A673 (cell line): ENCODE measurements at regions not wholly inside any gene's neighbourhood (a gene's known extent, or its start where the extent isn't known, plus 50 kb on each side); places are given as distances from the start of the nearest gene placed in this dataset.

Experiments
- BruUV-seq: library from RNA; stranded (reverse); fragments of 400-500 nt; replicated peaks from 2 replicates; lab custom pipeline; 2021; lab: Mats Ljungman, UMichigan
- CTCF ChIA-PET: fragments of 300-600 bp; sonication (Branson Sonifier 250); formaldehyde crosslinking; loops from one replicate; lab custom pipeline; 2022; ENCODE audit warnings: antibody characterized with exemption; lab: Charles Lee
- POLR2A ChIA-PET: fragments of 300-600 bp; sonication (Branson Sonifier 250); formaldehyde crosslinking; loops from one replicate; lab custom pipeline; 2022; ENCODE audit warnings: antibody characterized with exemption; ENCODE audit not compliant: low non-redundant PET; lab: Charles Lee
- DNase-seq: peaks from one replicate; pipeline ENCODE4 v3.0.0-alpha.2; 2015; ENCODE audit warnings: low spot score
- H3K27ac ChIP-seq: fragments of 200-600 bp; sonication (generic); 2 replicates; pipeline ENCODE4 v1.5.1; 2016; ENCODE audit warnings: mixed run types, low read depth, mild to moderate bottlenecking, mixed read lengths, antibody characterized with exemption, low read length; ENCODE audit not compliant: poor library complexity, severe bottlenecking
- H3K27me3 ChIP-seq: fragments of 200-600 bp; sonication (generic); replicated peaks from 2 replicates; pipeline ENCODE4 v1.6.1; 2017; ENCODE audit warnings: mixed run types, low read depth, mild to moderate bottlenecking, mixed read lengths, antibody characterized with exemption, low read length; ENCODE audit not compliant: insufficient read depth, poor library complexity
- H3K36me3 ChIP-seq: fragments of 200-600 bp; sonication (generic); 2 replicates; pipeline ENCODE4 v1.6.1; 2016; ENCODE audit warnings: mixed run types, mild to moderate bottlenecking, mixed read lengths, antibody characterized with exemption, low read length; ENCODE audit not compliant: insufficient read depth, poor library complexity, severe bottlenecking
- H3K4me1 ChIP-seq: fragments of 200-600 bp; sonication (generic); 2 replicates; pipeline ENCODE4 v1.6.1; 2017; ENCODE audit warnings: mixed run types, mild to moderate bottlenecking, mixed read lengths, antibody characterized with exemption, low read length; ENCODE audit not compliant: insufficient read depth, poor library complexity, severe bottlenecking
- H3K4me3 ChIP-seq: fragments of 200-600 bp; sonication (generic); 2 replicates; pipeline ENCODE4 v1.5.1; 2016; ENCODE audit warnings: low read depth, mixed run types, mild to moderate bottlenecking, mixed read lengths, low read length; ENCODE audit not compliant: poor library complexity, severe bottlenecking
- H3K9me3 ChIP-seq: fragments of 200-600 bp; sonication (generic); 2 replicates; pipeline ENCODE4 v1.6.1; 2016; ENCODE audit warnings: mixed run types, low read depth, mild to moderate bottlenecking, mixed read lengths, antibody characterized with exemption, low read length; ENCODE audit not compliant: poor library complexity, severe bottlenecking
- CTCF ChIP-seq: fragments of 300-800, 200-600 bp; sonication (generic); conservative IDR thresholded peaks from 2 replicates; pipeline ENCODE4 v1.5.1; 2017; ENCODE audit warnings: low read depth, mild to moderate bottlenecking, antibody characterized with exemption, low read length, moderate library complexity, mixed read lengths
- EZH2 ChIP-seq: fragments of 200-600 bp; sonication (generic); IDR thresholded peaks from 2 replicates; pipeline ENCODE4 v1.6.1; 2017; ENCODE audit warnings: borderline replicate concordance, low read depth, mild to moderate bottlenecking, mixed read lengths, antibody characterized with exemption, low read length; ENCODE audit not compliant: poor library complexity, severe bottlenecking
- intact Hi-C: fragments of 100-400 bp; cut with micrococcal nuclease; formaldehyde crosslinking; loops from one replicate; pipeline ENCODE4 v1.10.0; 2022; ENCODE audit not compliant: unreplicated experiment

GRCh38 chr6:109295109-109295773, 87.0 kb downstream of the CD164 start:
- no TSS peak for BruUV-seq
- Histone ChIP-seq H3K4me3 (no peak overlapping the region), H3K27me3 (no peaks in the 10 kb centered on the region), H3K36me3 (no peaks in the 10 kb centered on the region), H3K27ac (no peak overlapping the region), H3K4me1 (no peaks in the 10 kb centered on the region), H3K9me3 (no peaks in the 10 kb centered on the region)
- intact Hi-C loops, result no loop called here
- DNase-seq, result no peak
- ChIA-PET POLR2A (no interaction called here), CTCF (no interaction called here)
- TF ChIP-seq EZH2, result no peak
- TF ChIP-seq CTCF, result no peak

- intact Hi-C loops, result no loop called here
- BruUV-seq, result no TSS peak
- Histone ChIP-seq H3K4me1 (no peaks in the 10 kb centered on the region), H3K36me3 (no peaks in the 10 kb centered on the region), H3K27me3 (no peaks in the 10 kb centered on the region), H3K9me3 (no peaks in the 10 kb centered on the region), H3K27ac (no peak overlapping the region), H3K4me3 (no peak overlapping the region)
- DNase-seq, result no peak
- no peak for TF ChIP-seq EZH2
- TF ChIP-seq CTCF, result no peak
- POLR2A ChIA-PET, result no interaction called here
- CTCF ChIA-PET, result no interaction called here
Observed at GRCh38 chr6:109292983-109293586, 89.2 kb downstream of the CD164 start.

GRCh38 chr6:109292420-109292819, 89.8 kb downstream of the CD164 start:
- TF ChIP-seq EZH2 (no peak), CTCF (no peak)
- Histone ChIP-seq H3K27me3 (no peaks in the 10 kb centered on the region), H3K27ac (no peak overlapping the region), H3K4me3 (no peak overlapping the region), H3K4me1 (no peaks in the 10 kb centered on the region), H3K36me3 (no peaks in the 10 kb centered on the region), H3K9me3 (no peaks in the 10 kb centered on the region)
- no TSS peak for BruUV-seq
- ChIA-PET POLR2A (no interaction called here), CTCF (interaction anchor here (0.6 kb wide), 1 partner anchor 453 kb away, joined by 3 read pairs; no protein-coding TSS in a partner anchor)
- DNase-seq, result no peak
- intact Hi-C loops, result no loop called here
